NT2/D1 (cell line): ENCODE measurements at regions not wholly inside any gene's neighbourhood (a gene's known extent, or its start where the extent isn't known, plus 50 kb on each side); places are given as distances from the start of the nearest gene placed in this dataset.

ENCODE experiments used
- SUZ12 ChIP-seq: IDR thresholded peaks from 2 replicates; pipeline ENCODE4 v1.6.1; 2011; ENCODE audit not compliant: insufficient read length, insufficient read depth; ENCODE audit errors: extremely low read depth
- YY1 ChIP-seq: IDR thresholded peaks from 2 replicates; pipeline ENCODE4 v1.6.1; 2011; ENCODE audit not compliant: insufficient read length, insufficient read depth
- ZNF274 ChIP-seq: IDR thresholded peaks from 2 replicates; pipeline ENCODE4 v1.6.1; 2011; ENCODE audit warnings: mild to moderate bottlenecking, low read depth, low read length

DNA sequence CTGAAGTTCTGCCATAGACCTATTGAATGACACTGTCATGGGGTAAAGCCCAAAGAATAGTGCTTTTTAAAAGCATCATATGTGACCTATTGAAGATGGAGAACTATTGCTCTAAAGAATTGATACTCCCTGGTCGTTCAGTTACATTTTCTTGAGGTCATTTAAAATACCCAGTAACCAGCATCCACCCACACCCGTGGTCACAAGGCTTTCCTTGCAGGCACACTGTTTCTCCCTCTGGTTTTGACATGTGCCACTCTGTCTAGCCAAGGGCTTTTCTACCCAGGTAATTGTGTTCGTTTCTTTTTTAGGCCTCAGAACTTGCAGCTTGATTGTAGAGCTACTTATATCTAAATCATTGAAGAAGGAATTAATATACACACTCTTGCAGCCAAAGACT lies 68.3 kb upstream of the LYZL2 start:
- TF ChIP-seq YY1 (no peak), SUZ12 (no peak), ZNF274 (no peak)
